Gastroesophageal sphincter (tissue), 4 donors: ENCODE measurements at regions not wholly inside any gene's neighbourhood (a gene's known extent, or its start where the extent isn't known, plus 50 kb on each side); places are given as distances from the start of the nearest gene placed in this dataset.
A peak's percentile ranks its signal among the peaks of the same experiment; 100 is the strongest.

Experiments
- ATAC-seq: fragments of 150-250 bp; one replicate; pipeline ENCODE4 v1.9.1; 2016; ENCODE audit warnings: mild to moderate bottlenecking, moderate library complexity
- H3K27ac ChIP-seq, 4 donors: fragments of 200-600 bp; sonication (generic) in 3 of 4; 1 replicate in 3 of 4; 2 replicates in 1 of 4; pipeline ENCODE4 v1.5.1; 2016 to 2019
- H3K27me3 ChIP-seq: fragments of 200-600 bp; sonication (generic); one replicate; pipeline ENCODE4 v1.5.1; 2019
- H3K36me3 ChIP-seq, 2 donors: fragments of 200-600 bp; sonication (generic); one replicate each; pipeline ENCODE4 v1.5.1; 2019; ENCODE audit warnings: control low read depth in 1 of 2
- H3K4me1 ChIP-seq, 3 donors: fragments of 200-600 bp; sonication (generic); 1 replicate in 2 of 3; 2 replicates in 1 of 3; pipeline ENCODE4 v1.5.1; 2016 to 2019; ENCODE audit warnings: control low read depth in 2 of 3
- H3K4me3 ChIP-seq, 2 donors: fragments of 200-600 bp; sonication (generic); one replicate each; pipeline ENCODE4 v1.5.1; 2019; ENCODE audit warnings: mild to moderate bottlenecking in 1 of 2, moderate library complexity in 1 of 2
- H3K9me3 ChIP-seq, 3 donors: fragments of 200-600 bp; sonication (generic); one replicate each; pipeline ENCODE4 v1.5.1; 2017 to 2019; ENCODE audit warnings: control low read depth in 2 of 3
- CTCF ChIP-seq, 4 experiments: fragments of 200-600 bp in 2 of 4; fragments of 450-650 bp in 2 of 4; sonication (generic) in 1 of 4; IDR thresholded peaks; one replicate each; pipeline ENCODE4 v1.5.1; 2017 to 2019; ENCODE audit warnings: antibody characterized with exemption in 4 of 4, mild to moderate bottlenecking in 2 of 4, moderate library complexity in 2 of 4
- EP300 ChIP-seq: sonication (generic); formaldehyde crosslinking; IDR thresholded peaks from one replicate; pipeline ENCODE4 v1.6.1; 2017; ENCODE audit warnings: antibody characterized with exemption, mild to moderate bottlenecking
- POLR2A ChIP-seq, 2 donors: fragments of 450-650 bp; IDR thresholded peaks; one replicate each; pipeline ENCODE4 v1.6.1; 2017; ENCODE audit warnings: antibody characterized with exemption in 2 of 2, mild to moderate bottlenecking in 2 of 2, moderate library complexity in 1 of 2
- POLR2AphosphoS5 ChIP-seq: sonication (generic); formaldehyde crosslinking; IDR thresholded peaks from one replicate; pipeline ENCODE4 v1.6.1; 2017; ENCODE audit warnings: antibody characterized with exemption
- WGBS, 2 donors: methylation state at CpG; one replicate each; pipeline ENCODE4 v1.1.5; 2018; ENCODE audit warnings: low coverage in 1 of 2; 5-methylcytosine and 5-hydroxymethylcytosine counted together

GRCh38 chr2:175840256-175840655 lies 161.8 kb downstream of the LNPK start:
- H3K9me3 ChIP-seq = no peaks in the 10 kb centered on the region
- H3K36me3 ChIP-seq = no peaks in the 10 kb centered on the region
- peaks cover 0 to 2% (median 0%) of the 10 kb centered on the region in 3 donors for H3K4me1 ChIP-seq
- no peaks in the 10 kb centered on the region for H3K27me3 ChIP-seq
- 25% methylated on average over 1 of the region's 1 CpG; no CpG with 5 or more reads in 1 of the 2 donors for WGBS, 2 donors
- no peak overlapping the region for H3K27ac ChIP-seq
- no peak overlapping the region for H3K4me3 ChIP-seq
- no peak for TF ChIP-seq POLR2AphosphoS5
- no peak for TF ChIP-seq POLR2A (IDR thresholded peaks at IDR 0.05)
- no peak for TF ChIP-seq CTCF (IDR thresholded peaks at IDR 0.05)
- TF ChIP-seq EP300 = no peak
- no peak for ATAC-seq

DNA sequence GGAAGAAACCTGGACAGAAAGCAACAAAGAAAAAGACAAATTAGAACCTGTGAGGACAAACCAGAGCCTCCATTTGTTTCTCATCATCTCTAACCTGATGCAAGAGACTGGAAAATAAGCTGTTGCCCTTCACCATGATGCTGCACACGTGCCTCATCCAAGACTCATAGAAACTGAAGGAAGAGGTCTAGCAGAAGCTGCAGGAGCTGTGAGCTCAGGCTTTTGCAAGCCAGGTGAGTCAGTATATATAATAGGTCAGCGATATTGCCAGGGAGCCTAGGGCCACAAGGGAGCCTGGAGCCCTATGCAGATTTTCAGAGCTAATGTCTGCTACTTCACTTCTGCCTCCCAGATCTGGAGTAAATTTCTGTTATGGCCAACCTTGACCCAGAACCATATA lies 163.1 kb downstream of the LNPK start:
- Histone ChIP-seq H3K27ac (no peak overlapping the region), H3K9me3 (no peaks in the 10 kb centered on the region), H3K4me1 (peaks cover 0 to 2% (median 0%) of the 10 kb centered on the region in 3 donors), H3K36me3 (no peaks in the 10 kb centered on the region), H3K27me3 (no peaks in the 10 kb centered on the region), H3K4me3 (no peak overlapping the region)
- ATAC-seq = no peak
- WGBS, 2 donors = 60 to 83% methylated on average over 1 to 2 of the region's 2 CpGs
- TF ChIP-seq CTCF (IDR thresholded peaks at IDR 0.05) (no peak), POLR2AphosphoS5 (no peak), POLR2A (IDR thresholded peaks at IDR 0.05) (no peak), EP300 (no peak)

- no peak overlapping the region for H3K27ac ChIP-seq
- no peaks in the 10 kb centered on the region for H3K9me3 ChIP-seq
- ATAC-seq = peak; percentile 70
- peaks cover 0 to 2% (median 0%) of the 10 kb centered on the region in 3 donors for H3K4me1 ChIP-seq
- no peak overlapping the region for H3K4me3 ChIP-seq
- WGBS, 2 donors = 24 to 65% methylated on average over 3 of the region's 3 CpGs
- no peaks in the 10 kb centered on the region for H3K36me3 ChIP-seq
- no peak for TF ChIP-seq EP300
- TF ChIP-seq POLR2A (IDR thresholded peaks at IDR 0.05) = no peak
- no peak for TF ChIP-seq CTCF (IDR thresholded peaks at IDR 0.05)
- TF ChIP-seq POLR2AphosphoS5 = no peak
- H3K27me3 ChIP-seq = no peaks in the 10 kb centered on the region
Observed at GRCh38 chr2:175837046-175837445, 165.0 kb downstream of the LNPK start.

DNA sequence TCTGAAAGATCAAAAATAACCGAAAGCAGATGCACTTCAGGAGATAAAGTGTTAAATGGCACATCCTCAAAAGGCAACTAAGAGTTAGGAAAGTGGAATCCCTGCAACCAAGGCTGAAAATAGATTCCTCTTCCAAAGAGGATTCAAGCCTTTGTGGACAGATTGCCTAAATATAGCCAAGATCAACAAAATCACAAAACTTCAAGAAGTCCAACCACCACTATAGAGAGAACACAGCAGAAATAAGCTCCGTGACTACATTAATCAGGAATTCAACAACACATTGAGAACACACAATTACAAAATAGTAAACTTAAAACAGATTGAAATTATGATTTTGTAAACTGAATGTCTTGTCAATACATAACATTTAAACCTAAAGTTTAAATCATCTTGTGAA lies 165.7 kb downstream of the LNPK start:
- WGBS, 2 donors = 81 to 89% methylated on average over 2 of the region's 2 CpGs
- Histone ChIP-seq H3K27ac (no peak overlapping the region), H3K27me3 (no peaks in the 10 kb centered on the region), H3K9me3 (no peaks in the 10 kb centered on the region), H3K4me3 (no peak overlapping the region), H3K36me3 (no peaks in the 10 kb centered on the region), H3K4me1 (peaks cover 0 to 2% (median 0%) of the 10 kb centered on the region in 3 donors)
- TF ChIP-seq CTCF (IDR thresholded peaks at IDR 0.05) (no peak), EP300 (no peak), POLR2AphosphoS5 (no peak), POLR2A (IDR thresholded peaks at IDR 0.05) (no peak)
- ATAC-seq = no peak

DNA sequence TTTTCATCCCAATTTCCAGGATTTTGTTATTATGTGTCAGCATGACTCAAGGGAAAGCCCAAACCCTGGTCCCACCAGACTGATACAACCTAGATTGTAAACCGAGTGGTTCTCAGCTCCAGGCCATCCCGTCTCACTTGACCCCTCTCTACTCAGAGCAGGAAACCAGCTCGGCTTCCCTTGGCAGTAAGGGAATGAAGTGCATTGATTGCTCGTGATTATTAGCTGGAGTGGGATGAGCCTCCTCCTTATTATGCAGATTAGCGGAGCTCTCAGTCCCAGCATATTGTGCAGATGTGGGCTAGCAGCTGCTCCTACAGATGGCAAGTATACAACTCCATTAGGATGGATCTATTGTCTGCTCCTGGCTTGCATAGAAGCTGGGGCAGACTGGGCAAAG lies 167.6 kb downstream of the LNPK start:
- 38 to 90% methylated on average over 2 to 4 of the region's 5 CpGs for WGBS, 2 donors
- Histone ChIP-seq H3K27me3 (no peaks in the 10 kb centered on the region), H3K4me3 (no peak overlapping the region), H3K9me3 (no peaks in the 10 kb centered on the region), H3K27ac (no peak overlapping the region), H3K4me1 (peaks cover 0 to 2% (median 0%) of the 10 kb centered on the region in 3 donors), H3K36me3 (no peaks in the 10 kb centered on the region)
- TF ChIP-seq POLR2A (IDR thresholded peaks at IDR 0.05) = no peak
- TF ChIP-seq POLR2AphosphoS5 = no peak
- no peak for TF ChIP-seq EP300
- no peak for TF ChIP-seq CTCF (IDR thresholded peaks at IDR 0.05)
- ATAC-seq = no peak
